GM12865 (cell line): ENCODE measurements at regions not wholly inside any gene's neighbourhood (a gene's known extent, or its start where the extent isn't known, plus 50 kb on each side); places are given as distances from the start of the nearest gene placed in this dataset.

ENCODE experiments used
- DNase-seq: peaks from one replicate; pipeline ENCODE4 v3.0.0; 2010; ENCODE audit warnings: low read depth
- H3K4me3 ChIP-seq: 2 replicates; pipeline ENCODE4 v1.5.1; 2011; ENCODE audit warnings: mild to moderate bottlenecking, low read depth, low read length, control low read depth
- TF ChIP-seq, protein P1 (sequence below): IDR thresholded peaks from 2 replicates; pipeline ENCODE4 v1.5.1; 2011; ENCODE audit warnings: low read length, control low read depth, low read depth, inconsistent platforms; ENCODE audit not compliant: insufficient read depth; ENCODE audit errors: missing control alignments

DNA sequence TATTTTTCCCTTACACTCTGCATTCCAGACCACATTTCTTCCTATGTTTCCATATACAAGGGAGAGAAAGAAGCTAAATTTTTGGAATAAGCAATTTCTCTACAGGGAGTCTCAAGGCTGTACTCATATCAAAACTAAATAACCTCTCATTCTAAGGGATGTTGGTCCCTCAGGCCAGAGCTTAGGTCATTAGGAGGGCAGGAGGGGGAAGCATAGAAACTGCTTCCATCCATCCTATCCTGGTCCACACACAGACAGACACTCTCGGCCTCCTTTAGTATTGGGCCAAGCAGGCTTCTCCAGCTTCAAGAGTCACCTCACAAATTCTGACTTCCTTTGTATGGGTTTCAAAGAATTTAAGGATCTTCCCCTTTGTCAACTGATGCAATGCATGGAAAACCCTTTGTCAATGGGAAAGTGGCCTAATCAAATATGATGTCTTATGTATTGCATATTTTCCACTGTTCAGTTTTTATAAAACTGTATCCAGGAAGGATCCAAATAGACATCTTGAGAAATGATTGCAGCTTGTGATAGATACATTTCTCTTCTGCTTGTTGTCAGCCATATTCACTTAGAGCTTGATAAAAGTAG is 140.7 kb upstream of the RARB start:
- no peak for DNase-seq
- TF ChIP-seq, protein P1, sequence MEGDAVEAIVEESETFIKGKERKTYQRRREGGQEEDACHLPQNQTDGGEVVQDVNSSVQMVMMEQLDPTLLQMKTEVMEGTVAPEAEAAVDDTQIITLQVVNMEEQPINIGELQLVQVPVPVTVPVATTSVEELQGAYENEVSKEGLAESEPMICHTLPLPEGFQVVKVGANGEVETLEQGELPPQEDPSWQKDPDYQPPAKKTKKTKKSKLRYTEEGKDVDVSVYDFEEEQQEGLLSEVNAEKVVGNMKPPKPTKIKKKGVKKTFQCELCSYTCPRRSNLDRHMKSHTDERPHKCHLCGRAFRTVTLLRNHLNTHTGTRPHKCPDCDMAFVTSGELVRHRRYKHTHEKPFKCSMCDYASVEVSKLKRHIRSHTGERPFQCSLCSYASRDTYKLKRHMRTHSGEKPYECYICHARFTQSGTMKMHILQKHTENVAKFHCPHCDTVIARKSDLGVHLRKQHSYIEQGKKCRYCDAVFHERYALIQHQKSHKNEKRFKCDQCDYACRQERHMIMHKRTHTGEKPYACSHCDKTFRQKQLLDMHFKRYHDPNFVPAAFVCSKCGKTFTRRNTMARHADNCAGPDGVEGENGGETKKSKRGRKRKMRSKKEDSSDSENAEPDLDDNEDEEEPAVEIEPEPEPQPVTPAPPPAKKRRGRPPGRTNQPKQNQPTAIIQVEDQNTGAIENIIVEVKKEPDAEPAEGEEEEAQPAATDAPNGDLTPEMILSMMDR, result no peak

DNA sequence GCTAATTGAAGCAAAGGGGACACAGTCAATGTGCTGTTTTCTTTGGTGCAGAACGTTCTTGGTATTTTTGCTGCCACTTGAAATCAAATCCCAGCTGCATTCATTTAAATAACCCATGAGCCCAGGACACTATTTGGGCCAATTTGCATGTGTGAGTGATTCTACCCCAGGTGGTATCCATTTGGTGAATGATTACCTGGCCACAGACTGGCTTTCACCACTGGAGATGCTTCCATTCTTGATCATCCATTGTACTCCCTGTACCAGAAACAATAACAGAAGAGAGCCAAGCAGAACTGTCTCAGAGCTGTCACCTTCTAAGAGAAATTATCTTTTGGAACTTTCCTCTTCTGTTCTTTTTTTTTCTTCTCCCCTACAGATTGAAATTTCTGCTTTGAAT is 139.7 kb upstream of the RARB start:
- TF ChIP-seq, protein P1, result no peak
- no peak for DNase-seq
- no peak overlapping the region for H3K4me3 ChIP-seq

More for the DNA sequence above, 140.7 kb upstream of the RARB start:
- no peak overlapping the region for H3K4me3 ChIP-seq

- H3K4me3 ChIP-seq, result no peak overlapping the region
- TF ChIP-seq, protein P1, result no peak
- no peak for DNase-seq
Measured at GRCh38 chr3:25289156-25289555, 138.9 kb upstream of the RARB start.

DNA sequence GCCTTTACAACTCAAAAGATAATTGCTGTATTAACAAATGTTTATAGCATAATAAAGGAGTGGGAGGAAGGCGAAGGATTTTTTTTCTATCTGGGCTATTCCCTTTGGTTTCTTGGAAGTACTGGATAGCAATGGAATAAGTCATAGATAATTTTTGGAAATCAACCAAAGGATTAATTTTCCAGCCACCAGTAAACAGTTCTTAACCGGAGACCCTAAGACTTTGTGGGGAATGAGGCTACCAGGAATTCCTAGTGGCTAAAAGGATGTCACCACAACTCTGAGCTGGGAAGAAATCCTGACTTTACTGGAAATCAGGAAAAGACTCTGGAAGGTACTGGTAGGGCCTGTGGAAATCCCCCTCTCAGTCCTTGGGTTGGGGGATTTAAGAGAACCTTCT is 138.4 kb upstream of the RARB start:
- no peak overlapping the region for H3K4me3 ChIP-seq
- TF ChIP-seq, protein P1, result no peak
- no peak for DNase-seq

GRCh38 chr3:25291481-25291905 is 136.6 kb upstream of the RARB start:
- H3K4me3 ChIP-seq, result no peak overlapping the region
- DNase-seq, result no peak
- TF ChIP-seq, protein P1, result no peak

- DNase-seq, result no peak
- H3K4me3 ChIP-seq, result no peak overlapping the region
- TF ChIP-seq, protein P1, result no peak
Measured at GRCh38 chr3:25292036-25292435, 136.0 kb upstream of the RARB start.

- no peak overlapping the region for H3K4me3 ChIP-seq
- TF ChIP-seq, protein P1, result no peak
- no peak for DNase-seq
Measured at GRCh38 chr3:25292595-25292994, 135.5 kb upstream of the RARB start.
